Neural progenitor cell (in vitro differentiated cells): ENCODE measurements at regions not wholly inside any gene's neighbourhood (a gene's known extent, or its start where the extent isn't known, plus 50 kb on each side); places are given as distances from the start of the nearest gene placed in this dataset.
"Not testable (repeated sequence)": the region's sequence is repeated elsewhere in the genome, so short reads cannot be mapped to it uniquely, and the experiment has no call there.

ENCODE experiments used
- DNase-seq: peaks from one replicate; pipeline ENCODE4 v3.0.0-alpha.2; 2016; ENCODE audit warnings: low spot score
- H2AFZ ChIP-seq: fragments of 200-600 bp; sonication (generic); replicated peaks from 2 replicates; pipeline ENCODE4 v1.6.1; 2016; ENCODE audit warnings: antibody characterized with exemption
- H3F3A ChIP-seq: fragments of 200-600 bp; sonication (generic); 2 replicates; pipeline ENCODE4 v1.6.1; 2016; ENCODE audit warnings: antibody characterized with exemption, low read depth
- H3K27ac ChIP-seq: fragments of 200-600 bp; sonication (generic); 2 replicates; pipeline ENCODE4 v1.5.1; 2016; ENCODE audit warnings: mild to moderate bottlenecking
- H3K27me3 ChIP-seq: fragments of 200-600 bp; sonication (generic); 2 replicates; pipeline ENCODE4 v1.6.1; 2016; ENCODE audit warnings: mild to moderate bottlenecking, moderate library complexity
- H3K36me3 ChIP-seq: fragments of 200-600 bp; sonication (generic); 2 replicates; pipeline ENCODE4 v1.5.1; 2016
- H3K4me1 ChIP-seq: fragments of 200-600 bp; sonication (generic); 2 replicates; pipeline ENCODE4 v1.6.1; 2016; ENCODE audit warnings: mixed run types
- H3K4me2 ChIP-seq: fragments of 200-600 bp; sonication (generic); 2 replicates; pipeline ENCODE4 v1.6.1; 2016
- H3K4me3 ChIP-seq: fragments of 200-600 bp; sonication (generic); 2 replicates; pipeline ENCODE4 v1.5.1; 2016
- H3K79me2 ChIP-seq: fragments of 200-600 bp; sonication (generic); 2 replicates; pipeline ENCODE4 v1.6.1; 2016; ENCODE audit warnings: low read depth
- H3K9ac ChIP-seq: fragments of 200-600 bp; sonication (generic); 2 replicates; pipeline ENCODE4 v1.6.1; 2016
- H3K9me3 ChIP-seq: fragments of 200-600 bp; sonication (generic); 2 replicates; pipeline ENCODE4 v1.5.1; 2016; ENCODE audit warnings: low read depth
- H4K20me1 ChIP-seq: fragments of 200-600 bp; sonication (generic); 2 replicates; pipeline ENCODE4 v1.6.1; 2016; ENCODE audit warnings: low read depth
- H3K27ac Mint-ChIP-seq: 3 replicates; pipeline ENCODE4 v1.8.0; 2021; ENCODE audit warnings: mixed read lengths
- H3K27me3 Mint-ChIP-seq: 2 replicates; pipeline ENCODE4 v1.8.0; 2022; ENCODE audit warnings: low read depth, mild to moderate bottlenecking, inconsistent platforms, moderate library complexity, mixed read lengths; ENCODE audit not compliant: insufficient read depth
- H3K36me3 Mint-ChIP-seq: 3 replicates; pipeline ENCODE4 v1.8.0; 2021; ENCODE audit warnings: mixed read lengths
- H3K4me1 Mint-ChIP-seq: 3 replicates; pipeline ENCODE4 v1.8.0; 2021; ENCODE audit warnings: mixed read lengths
- H3K4me3 Mint-ChIP-seq: 3 replicates; pipeline ENCODE4 v1.8.0; 2021; ENCODE audit warnings: mild to moderate bottlenecking, moderate library complexity, mixed read lengths
- H3K9me3 Mint-ChIP-seq: 3 replicates; pipeline ENCODE4 v1.8.0; 2020; ENCODE audit warnings: mixed read lengths
- EZH2 ChIP-seq: fragments of 200-600 bp; sonication (generic); IDR thresholded peaks from 2 replicates; pipeline ENCODE4 v1.6.1; 2017; ENCODE audit warnings: antibody characterized with exemption, mild to moderate bottlenecking, moderate library complexity
- EZH2phosphoT487 ChIP-seq: fragments of 200-600 bp; sonication (generic); IDR thresholded peaks from 2 replicates; pipeline ENCODE4 v1.6.1; 2017; ENCODE audit warnings: antibody characterized with exemption
- TF ChIP-seq, protein P1 (sequence below): fragments of 200-600 bp; sonication (generic); IDR thresholded peaks from 2 replicates; pipeline ENCODE4 v1.5.1; 2017; ENCODE audit warnings: antibody characterized with exemption, mild to moderate bottlenecking

DNA sequence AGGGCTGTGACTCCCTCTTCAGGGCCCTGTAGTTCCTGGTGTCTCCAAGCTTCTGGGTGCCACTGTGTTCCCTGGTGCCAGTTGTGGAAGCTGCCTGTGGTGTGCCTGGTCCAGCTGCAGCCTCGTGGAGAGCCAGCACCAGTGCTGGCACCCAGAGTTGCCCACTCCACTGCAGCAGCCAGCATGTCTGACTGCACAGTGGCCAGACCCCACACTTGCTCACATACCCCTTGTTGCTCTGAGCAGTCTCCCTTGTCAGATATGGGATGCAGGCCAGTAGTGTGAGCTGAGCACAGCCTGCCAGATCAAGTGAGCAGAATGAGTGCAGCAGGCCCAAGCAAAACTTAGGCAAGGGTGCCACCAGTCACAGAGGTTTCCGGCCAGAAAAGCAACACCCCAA, 108.6 kb downstream of the ZMAT1 start:
- H2AFZ ChIP-seq = no peak overlapping the region
- no peak overlapping the region for H3K4me3 ChIP-seq
- no peak overlapping the region for H3K9ac ChIP-seq
- no peaks in the 10 kb centered on the region for H4K20me1 ChIP-seq
- Mint-ChIP-seq H3K27ac (no peak overlapping the region), H3K4me1 (no peaks in the 10 kb centered on the region), H3K27me3 (peaks cover 6% of the 10 kb centered on the region), H3K9me3 (peaks cover 5% of the 10 kb centered on the region), H3K36me3 (no peaks in the 10 kb centered on the region), H3K4me3 (no peak overlapping the region)
- no peak for DNase-seq
- TF ChIP-seq EZH2 = no peak
- TF ChIP-seq, protein P1, sequence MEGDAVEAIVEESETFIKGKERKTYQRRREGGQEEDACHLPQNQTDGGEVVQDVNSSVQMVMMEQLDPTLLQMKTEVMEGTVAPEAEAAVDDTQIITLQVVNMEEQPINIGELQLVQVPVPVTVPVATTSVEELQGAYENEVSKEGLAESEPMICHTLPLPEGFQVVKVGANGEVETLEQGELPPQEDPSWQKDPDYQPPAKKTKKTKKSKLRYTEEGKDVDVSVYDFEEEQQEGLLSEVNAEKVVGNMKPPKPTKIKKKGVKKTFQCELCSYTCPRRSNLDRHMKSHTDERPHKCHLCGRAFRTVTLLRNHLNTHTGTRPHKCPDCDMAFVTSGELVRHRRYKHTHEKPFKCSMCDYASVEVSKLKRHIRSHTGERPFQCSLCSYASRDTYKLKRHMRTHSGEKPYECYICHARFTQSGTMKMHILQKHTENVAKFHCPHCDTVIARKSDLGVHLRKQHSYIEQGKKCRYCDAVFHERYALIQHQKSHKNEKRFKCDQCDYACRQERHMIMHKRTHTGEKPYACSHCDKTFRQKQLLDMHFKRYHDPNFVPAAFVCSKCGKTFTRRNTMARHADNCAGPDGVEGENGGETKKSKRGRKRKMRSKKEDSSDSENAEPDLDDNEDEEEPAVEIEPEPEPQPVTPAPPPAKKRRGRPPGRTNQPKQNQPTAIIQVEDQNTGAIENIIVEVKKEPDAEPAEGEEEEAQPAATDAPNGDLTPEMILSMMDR = no peak
- TF ChIP-seq EZH2phosphoT487 = no peak
- no peaks in the 10 kb centered on the region for H3K79me2 ChIP-seq
- H3F3A ChIP-seq = no peaks in the 10 kb centered on the region
- no peaks in the 10 kb centered on the region for H3K4me1 ChIP-seq
- no peaks in the 10 kb centered on the region for H3K27me3 ChIP-seq
- H3K4me2 ChIP-seq = no peak overlapping the region
- no peak overlapping the region for H3K27ac ChIP-seq
- H3K36me3 ChIP-seq = no peaks in the 10 kb centered on the region
- H3K9me3 ChIP-seq = no peaks in the 10 kb centered on the region

DNA sequence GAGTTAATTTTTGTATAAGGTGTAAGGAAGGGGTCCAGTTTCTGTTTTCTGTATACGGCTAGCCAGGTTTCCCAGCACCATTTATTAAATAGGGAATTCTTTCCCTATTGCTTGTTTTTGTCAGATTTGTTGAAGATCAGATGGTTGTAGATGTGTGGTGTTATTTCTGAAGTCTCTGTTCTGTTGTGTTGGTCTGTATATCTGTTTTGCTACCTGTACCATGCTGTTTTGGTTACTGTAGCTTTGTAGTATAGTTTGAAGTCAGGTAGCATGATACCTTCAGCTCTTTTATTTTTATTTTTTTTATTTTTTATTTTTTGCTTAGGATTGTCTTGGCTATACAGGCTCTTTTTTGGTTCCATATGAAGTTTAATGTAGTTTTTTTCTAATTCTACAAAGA, 114.1 kb downstream of the ZMAT1 start:
- H3K27ac ChIP-seq, H3K36me3 Mint-ChIP-seq, H3K4me2 ChIP-seq, H2AFZ ChIP-seq, H3K36me3 ChIP-seq, H3K9me3 ChIP-seq, H3K79me2 ChIP-seq, H4K20me1 ChIP-seq, DNase-seq, H3F3A ChIP-seq, H3K27ac Mint-ChIP-seq, H3K27me3 ChIP-seq, H3K4me1 ChIP-seq, H3K4me3 ChIP-seq, H3K4me3 Mint-ChIP-seq, H3K27me3 Mint-ChIP-seq, H3K9ac ChIP-seq, H3K4me1 Mint-ChIP-seq: not testable (repeated sequence)
- peaks cover 29% of the 10 kb centered on the region for H3K9me3 Mint-ChIP-seq

- H3K4me1 ChIP-seq = no peaks in the 10 kb centered on the region
- no peak overlapping the region for H3K4me3 ChIP-seq
- H3F3A ChIP-seq = no peaks in the 10 kb centered on the region
- Mint-ChIP-seq H3K36me3 (no peaks in the 10 kb centered on the region), H3K27ac (no peak overlapping the region), H3K4me1 (no peaks in the 10 kb centered on the region), H3K9me3 (peaks cover 36% of the 10 kb centered on the region), H3K27me3 (no peaks in the 10 kb centered on the region), H3K4me3 (no peak overlapping the region)
- H3K27ac ChIP-seq = no peak overlapping the region
- no peaks in the 10 kb centered on the region for H3K27me3 ChIP-seq
- H3K9ac ChIP-seq = no peak overlapping the region
- H4K20me1 ChIP-seq = no peaks in the 10 kb centered on the region
- no peak overlapping the region for H2AFZ ChIP-seq
- TF ChIP-seq, protein P1 = no peak
- TF ChIP-seq EZH2phosphoT487 (no peak), EZH2 (no peak)
- no peaks in the 10 kb centered on the region for H3K79me2 ChIP-seq
- no peaks in the 10 kb centered on the region for H3K36me3 ChIP-seq
- no peak for DNase-seq
- no peak overlapping the region for H3K4me2 ChIP-seq
- H3K9me3 ChIP-seq = no peaks in the 10 kb centered on the region
These were observed 118.6 kb downstream of the ZMAT1 start for GRCh38 chrX:101813200-101813599.

GRCh38 chrX:101803451-101803850, 128.4 kb downstream of the ZMAT1 start:
- H3K9me3 Mint-ChIP-seq = peaks cover 4% of the 10 kb centered on the region
- H3K79me2 ChIP-seq = no peaks in the 10 kb centered on the region
- DNase-seq = peak; percentile 4

More at GRCh38 chrX:101803451-101803850, 128.4 kb downstream of the ZMAT1 start:
- no peaks in the 10 kb centered on the region for H3K4me1 ChIP-seq
- H3F3A ChIP-seq = no peaks in the 10 kb centered on the region
- no peak overlapping the region for H3K27ac ChIP-seq
- Mint-ChIP-seq H3K27me3 (no peaks in the 10 kb centered on the region), H3K27ac (no peak overlapping the region), H3K36me3 (no peaks in the 10 kb centered on the region), H3K4me1 (peaks cover 2% of the 10 kb centered on the region), H3K4me3 (no peak overlapping the region)
- H3K4me2 ChIP-seq = no peak overlapping the region
- H3K9me3 ChIP-seq = no peaks in the 10 kb centered on the region
- TF ChIP-seq EZH2 = no peak
- TF ChIP-seq, protein P1 = peak; percentile 58
- H3K36me3 ChIP-seq = no peaks in the 10 kb centered on the region
- no peak overlapping the region for H2AFZ ChIP-seq
- H4K20me1 ChIP-seq = no peaks in the 10 kb centered on the region
- H3K4me3 ChIP-seq = no peak overlapping the region
- H3K27me3 ChIP-seq = no peaks in the 10 kb centered on the region
- no peak overlapping the region for H3K9ac ChIP-seq
